Right lung (tissue), 2 donors: ENCODE measurements at regions not wholly inside any gene's neighbourhood (a gene's known extent, or its start where the extent isn't known, plus 50 kb on each side); places are given as distances from the start of the nearest gene placed in this dataset.

ENCODE experiments used
- DNase-seq, 2 donors: peaks; one replicate each; pipeline ENCODE4 v3.0.0-alpha.2; 2013

GRCh38 chr9:115615821-115616665 lies 498.1 kb upstream of the TNC start:
- no peak for DNase-seq

- DNase-seq: no peak
Measured at GRCh38 chr9:115616666-115617239, 498.8 kb upstream of the TNC start.

- no peak for DNase-seq
Measured at GRCh38 chr9:115625251-115625650, 507.3 kb upstream of the TNC start.

GRCh38 chr9:115625954-115626353 lies 508.0 kb upstream of the TNC start:
- no peak for DNase-seq

GRCh38 chr9:115627511-115627910 lies 509.6 kb upstream of the TNC start:
- DNase-seq: no peak

- no peak for DNase-seq
Measured at GRCh38 chr9:115628426-115628825, 510.5 kb upstream of the TNC start.

GRCh38 chr9:115629879-115630840 lies 512.2 kb upstream of the TNC start:
- no peak for DNase-seq

- no peak for DNase-seq
Measured at GRCh38 chr9:115632391-115632790, 514.4 kb upstream of the TNC start.

- no peak for DNase-seq
Measured at GRCh38 chr9:115633104-115633503, 515.1 kb upstream of the TNC start.

GRCh38 chr9:115635680-115636383 lies 517.8 kb upstream of the PAPPA start:
- no peak for DNase-seq

GRCh38 chr9:115636596-115636995 lies 517.0 kb upstream of the PAPPA start:
- no peak for DNase-seq

- DNase-seq: no peak
Measured at GRCh38 chr9:115637661-115638060, 515.9 kb upstream of the PAPPA start.

GRCh38 chr9:115640887-115641286 lies 512.7 kb upstream of the PAPPA start:
- no peak for DNase-seq

- no peak for DNase-seq
Measured at GRCh38 chr9:115642285-115642684, 511.3 kb upstream of the PAPPA start.

- no peak for DNase-seq
Measured at GRCh38 chr9:115643948-115644727, 509.5 kb upstream of the PAPPA start.

GRCh38 chr9:115649991-115650472 lies 503.6 kb upstream of the PAPPA start:
- peak; percentile 9 to 19 for DNase-seq

GRCh38 chr9:115650768-115651167 lies 502.8 kb upstream of the PAPPA start:
- DNase-seq: no peak

GRCh38 chr9:115651461-115651860 lies 502.1 kb upstream of the PAPPA start:
- no peak for DNase-seq

- DNase-seq: peak; percentile 44 to 57
Measured at GRCh38 chr9:115653171-115653606, 500.4 kb upstream of the PAPPA start.

- DNase-seq: no peak
Measured at GRCh38 chr9:115657695-115658094, 495.9 kb upstream of the PAPPA start.

GRCh38 chr9:115665519-115665918 lies 488.1 kb upstream of the PAPPA start:
- no peak for DNase-seq
